GM12878 (cell line): ENCODE measurements at regions not wholly inside any gene's neighbourhood (a gene's known extent, or its start where the extent isn't known, plus 50 kb on each side); places are given as distances from the start of the nearest gene placed in this dataset.
A peak's percentile ranks its signal among the peaks of the same experiment; 100 is the strongest.

Source experiments
- ATAC-seq: fragments of 200-7000 bp; cut with Tn5 transposase; 3 replicates; pipeline ENCODE4 v1.9.1; 2020; ENCODE audit warnings: mild to moderate bottlenecking, moderate library complexity
- BruUV-seq: library from RNA; stranded (reverse); fragments of 400-500 nt; replicated peaks from 2 replicates; lab custom pipeline; 2021; lab: Mats Ljungman, UMichigan
- CTCF ChIA-PET: fragments of 300-600 bp; sonication (Branson Sonifier 250); formaldehyde crosslinking; extraction: SDS; loops from one replicate; lab custom pipeline; 2021; ENCODE audit warnings: inconsistent platforms; lab: Yijun Ruan, JAX
- POLR2A ChIA-PET: fragments of 350-600 bp; formaldehyde crosslinking; extraction: SDS; loops from one replicate; lab custom pipeline; 2021; ENCODE audit warnings: inconsistent platforms; lab: Charles Lee
- RAD21 ChIA-PET: fragments of 300-600 bp; sonication (Branson Sonifier 250); formaldehyde crosslinking; loops from one replicate; lab custom pipeline; 2023; ENCODE audit warnings: antibody characterized with exemption; ENCODE audit not compliant: unreplicated experiment; lab: Charles Lee
- SMC1A ChIA-PET: fragments of 300-600 bp; sonication (Branson Sonifier 250); formaldehyde crosslinking; loops from one replicate; lab custom pipeline; 2023; ENCODE audit not compliant: unreplicated experiment, uncharacterized antibody; lab: Charles Lee
- DNase-seq: peaks from one replicate; pipeline ENCODE4 v3.0.0-alpha.2; 2011; ENCODE audit warnings: low read depth, low spot score
- FAIRE-seq: peaks from 3 replicates; lab custom pipeline; 2011; peaks lifted over from hg19 to GRCh38; lab: Jason Lieb, UNC
- H2AFZ ChIP-seq: 2 replicates; pipeline ENCODE4 v1.6.0; 2011; ENCODE audit warnings: low read depth, low read length, control low read depth; ENCODE audit not compliant: control insufficient read depth
- H3K27ac ChIP-seq: 2 replicates; pipeline ENCODE4 v1.5.1; 2011; ENCODE audit warnings: control low read depth; ENCODE audit not compliant: control insufficient read depth, insufficient read depth
- H3K27me3 ChIP-seq, 2 experiments: replicated peaks in 1 of 2; 2 replicates each; pipeline versions ENCODE4 v1.6.0 to v1.6.1; 2011; ENCODE audit warnings: low read length in 1 of 2; ENCODE audit not compliant: control insufficient read depth in 2 of 2, insufficient read depth in 2 of 2
- H3K36me3 ChIP-seq, 2 experiments: 2 replicates each; pipeline ENCODE4 v1.5.1; 2011; ENCODE audit warnings: low read length in 1 of 2; ENCODE audit not compliant: control insufficient read depth in 2 of 2, insufficient read depth in 2 of 2
- H3K4me1 ChIP-seq: 2 replicates; pipeline ENCODE4 v1.6.1; 2011; ENCODE audit warnings: mild to moderate bottlenecking, low read length, moderate library complexity, mixed read lengths; ENCODE audit not compliant: control insufficient read depth, insufficient read depth
- H3K4me2 ChIP-seq: 2 replicates; pipeline ENCODE4 v1.6.0; 2011; ENCODE audit warnings: control low read depth; ENCODE audit not compliant: control insufficient read depth, insufficient read depth
- H3K4me3 ChIP-seq: fragments of 200-600 bp; sonication (generic); 2 replicates; pipeline ENCODE4 v1.5.1; 2016
- H3K79me2 ChIP-seq: 2 replicates; pipeline ENCODE4 v1.6.0; 2011; ENCODE audit warnings: low read length; ENCODE audit not compliant: control insufficient read depth, insufficient read depth
- H3K9ac ChIP-seq: 2 replicates; pipeline ENCODE4 v1.8.0; 2011; ENCODE audit warnings: low read length, control low read depth, mixed read lengths; ENCODE audit not compliant: control insufficient read depth, insufficient read depth
- H3K9me3 ChIP-seq: replicated peaks from 3 replicates; pipeline ENCODE4 v1.5.1; 2011; ENCODE audit warnings: mild to moderate bottlenecking, low read length; ENCODE audit not compliant: control insufficient read depth, insufficient read depth
- H4K20me1 ChIP-seq: 2 replicates; pipeline ENCODE4 v1.6.0; 2011; ENCODE audit not compliant: control insufficient read depth, insufficient read depth
- CEBPZ ChIP-seq: fragments of 150-350 bp; IDR thresholded peaks from 2 replicates; pipeline ENCODE4 v1.6.1; 2016; ENCODE audit warnings: low read depth, low read length
- RBBP5 ChIP-seq: fragments of 200-600 bp; sonication (generic); conservative IDR thresholded peaks from 2 replicates; pipeline ENCODE4 v1.6.1; 2016
- SKIL ChIP-seq: fragments of 450-650 bp; IDR thresholded peaks from 2 replicates; pipeline ENCODE4 v1.6.1; 2017; ENCODE audit warnings: mild to moderate bottlenecking, low read depth, inconsistent platforms; ENCODE audit not compliant: poor library complexity, severe bottlenecking
- SPI1 ChIP-seq: IDR thresholded peaks from 2 replicates; pipeline ENCODE4 v1.6.1; 2011; ENCODE audit warnings: low read depth, mild to moderate bottlenecking, low read length, moderate library complexity, borderline replicate concordance; ENCODE audit not compliant: insufficient read depth
- ZBED1 ChIP-seq: IDR thresholded peaks from 2 replicates; pipeline ENCODE4 v1.6.1; 2016; ENCODE audit warnings: borderline replicate concordance
- WGBS: methylation state at CpG from one replicate; pipeline ENCODE4 v1.1.6; 2016; ENCODE audit warnings: low lambda C conversion rate; ENCODE audit not compliant: insufficient replicate concordance, insufficient coverage; ENCODE audit errors: missing lambda C conversion rate; 5-methylcytosine and 5-hydroxymethylcytosine counted together
- in situ Hi-C: fragments of 300-500 bp; cut with MboI; formaldehyde crosslinking; loops from 9 replicates; pipeline ENCODE4 v1.14.3; 2018; ENCODE audit warnings: mixed read lengths
- intact Hi-C: fragments of 100-400 bp; cut with micrococcal nuclease; formaldehyde crosslinking; loops from one replicate; pipeline ENCODE4 v1.14.2; 2022; ENCODE audit not compliant: unreplicated experiment

GRCh38 chr3:54069961-54070360 lies 52.4 kb upstream of the CACNA2D3 start:
- peaks cover 3% of the 10 kb centered on the region; the same call in 1 of the 2 replicates for H4K20me1 ChIP-seq
- intact Hi-C loops: no loop called here

More at GRCh38 chr3:54069961-54070360, 52.4 kb upstream of the CACNA2D3 start:
- Histone ChIP-seq H3K27me3 (no peaks in the 10 kb centered on the region; a peak in 2 of 4 replicates), H2AFZ (no peak overlapping the region), H3K9ac (no peak overlapping the region), H3K36me3 (no peaks in the 10 kb centered on the region), H3K4me1 (no peaks in the 10 kb centered on the region), H3K27ac (no peak overlapping the region), H3K4me2 (no peak overlapping the region), H3K4me3 (no peak overlapping the region), H3K79me2 (no peaks in the 10 kb centered on the region), H3K9me3 (no peaks in the 10 kb centered on the region; the same call in 2 of the 3 replicates)
- BruUV-seq: no TSS peak
- FAIRE-seq: no peak
- no peak for TF ChIP-seq SKIL
- no peak for TF ChIP-seq CEBPZ
- no peak for TF ChIP-seq RBBP5
- peak; percentile 60 for TF ChIP-seq SPI1
- TF ChIP-seq ZBED1: no peak
- POLR2A ChIA-PET: no interaction called here
- in situ Hi-C loops: no loop called here
- DNase-seq: no peak
- RAD21 ChIA-PET: no interaction called here
- 3% methylated on average over 2 of the region's 2 CpGs for WGBS
- CTCF ChIA-PET: no interaction called here
- SMC1A ChIA-PET: no interaction called here
- no peak for ATAC-seq
